MM.1S (cell line): ENCODE measurements at regions not wholly inside any gene's neighbourhood (a gene's known extent, or its start where the extent isn't known, plus 50 kb on each side); places are given as distances from the start of the nearest gene placed in this dataset.

Experiments used
- DNase-seq: peaks from one replicate; pipeline ENCODE4 v3.0.0-alpha.2; 2015
- H2AFZ ChIP-seq: fragments of 300-600 bp; sonication (generic); 2 replicates; pipeline ENCODE4 v1.6.0; 2016; ENCODE audit warnings: antibody characterized with exemption, low read length
- H3F3A ChIP-seq: fragments of 300-600 bp; sonication (generic); 2 replicates; pipeline ENCODE4 v1.6.1; 2016; ENCODE audit warnings: mild to moderate bottlenecking, antibody characterized with exemption, low read length, moderate library complexity, mixed read lengths; ENCODE audit not compliant: insufficient read depth
- H3K27ac ChIP-seq: fragments of 300-600 bp; sonication (generic); 2 replicates; pipeline ENCODE4 v1.5.1; 2016; ENCODE audit warnings: mild to moderate bottlenecking, low read length
- H3K27me3 ChIP-seq: fragments of 300-600 bp; sonication (generic); replicated peaks from 2 replicates; pipeline ENCODE4 v1.6.0; 2016; ENCODE audit warnings: low read length; ENCODE audit not compliant: insufficient read depth
- H3K36me3 ChIP-seq: fragments of 300-600 bp; sonication (generic); replicated peaks from 2 replicates; pipeline ENCODE4 v1.6.1; 2016; ENCODE audit warnings: mild to moderate bottlenecking, low read length, mixed read lengths; ENCODE audit not compliant: insufficient read depth
- H3K4me1 ChIP-seq: fragments of 300-600 bp; sonication (generic); 2 replicates; pipeline ENCODE4 v1.6.1; 2016; ENCODE audit warnings: low read length, mixed read lengths
- H3K4me2 ChIP-seq: fragments of 300-600 bp; sonication (generic); 2 replicates; pipeline ENCODE4 v1.6.0; 2016; ENCODE audit warnings: low read depth, low read length
- H3K4me3 ChIP-seq: fragments of 300-600 bp; sonication (generic); 2 replicates; pipeline ENCODE4 v1.5.1; 2016; ENCODE audit warnings: low read length, mixed read lengths
- H3K79me2 ChIP-seq: fragments of 300-600 bp; sonication (generic); 2 replicates; pipeline ENCODE4 v1.6.1; 2016; ENCODE audit warnings: mixed run types, low read length, mixed read lengths
- H3K9ac ChIP-seq: fragments of 300-600 bp; sonication (generic); 2 replicates; pipeline ENCODE4 v1.6.1; 2016; ENCODE audit warnings: low read length, mixed read lengths
- H3K9me2 ChIP-seq: fragments of 300-600 bp; sonication (generic); replicated peaks from 2 replicates; pipeline ENCODE4 v1.6.1; 2016; ENCODE audit warnings: mild to moderate bottlenecking, low read length, mixed read lengths; ENCODE audit not compliant: insufficient read depth
- H3K9me3 ChIP-seq: fragments of 300-600 bp; sonication (generic); replicated peaks from 2 replicates; pipeline ENCODE4 v1.6.1; 2016; ENCODE audit warnings: mild to moderate bottlenecking, low read length, mixed read lengths; ENCODE audit not compliant: insufficient read depth
- H4K20me1 ChIP-seq: fragments of 300-600 bp; sonication (generic); 2 replicates; pipeline ENCODE4 v1.6.1; 2016; ENCODE audit warnings: mild to moderate bottlenecking, low read length, moderate library complexity, mixed read lengths; ENCODE audit not compliant: insufficient read depth
- EZH2 ChIP-seq: fragments of 300-600 bp; sonication (generic); optimal IDR thresholded peaks from 2 replicates; pipeline ENCODE3; 2017; ENCODE audit warnings: low read depth, mild to moderate bottlenecking, antibody characterized with exemption, low read length, mixed read lengths
- EZH2phosphoT487 ChIP-seq: fragments of 300-600 bp; sonication (generic); IDR thresholded peaks from 2 replicates; pipeline ENCODE4 v1.6.1; 2018; ENCODE audit warnings: antibody characterized with exemption, low read length
- TF ChIP-seq, protein P1 (sequence below): fragments of 300-600 bp; sonication (generic); IDR thresholded peaks from 2 replicates; pipeline ENCODE4 v1.5.1; 2016; ENCODE audit warnings: antibody characterized with exemption, low read length, mixed read lengths

DNA sequence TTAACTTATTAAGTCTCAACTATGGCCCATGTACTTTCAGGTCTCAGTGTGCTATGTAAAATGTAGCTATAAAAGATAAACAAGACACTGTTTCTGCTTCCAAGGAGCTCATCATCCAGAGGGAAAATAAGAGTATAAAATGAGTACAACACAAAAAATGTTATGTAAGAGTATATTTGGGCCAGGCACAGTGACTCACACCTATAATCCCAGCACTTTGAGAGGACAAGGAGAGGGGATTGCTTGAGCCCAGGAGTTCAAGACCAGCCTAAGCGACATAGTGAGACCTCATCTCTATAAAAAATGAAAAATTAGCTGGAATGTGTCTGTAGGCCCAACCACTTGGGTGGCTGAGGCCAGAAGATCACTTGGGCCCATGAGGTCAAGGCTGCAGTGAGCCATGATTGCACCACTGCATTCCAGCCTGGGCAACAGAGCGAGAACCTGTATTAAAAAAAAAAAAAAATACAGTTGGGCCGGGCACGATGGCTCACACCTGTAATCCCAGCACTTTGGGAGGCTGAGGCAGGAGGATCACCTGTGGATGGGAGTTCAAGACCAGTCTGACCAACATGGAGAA, 124.0 kb downstream of the EDN1 start:
- Histone ChIP-seq H3K79me2 (no peaks in the 10 kb centered on the region), H3K9me3 (no peaks in the 10 kb centered on the region), H3K36me3 (no peaks in the 10 kb centered on the region), H3K9ac (no peak overlapping the region), H2AFZ (no peak overlapping the region), H3K4me2 (no peak overlapping the region), H4K20me1 (no peaks in the 10 kb centered on the region), H3K4me3 (no peak overlapping the region), H3K27ac (no peak overlapping the region), H3K9me2 (no peaks in the 10 kb centered on the region), H3F3A (no peaks in the 10 kb centered on the region), H3K4me1 (no peaks in the 10 kb centered on the region), H3K27me3 (no peaks in the 10 kb centered on the region)
- TF ChIP-seq, protein P1, sequence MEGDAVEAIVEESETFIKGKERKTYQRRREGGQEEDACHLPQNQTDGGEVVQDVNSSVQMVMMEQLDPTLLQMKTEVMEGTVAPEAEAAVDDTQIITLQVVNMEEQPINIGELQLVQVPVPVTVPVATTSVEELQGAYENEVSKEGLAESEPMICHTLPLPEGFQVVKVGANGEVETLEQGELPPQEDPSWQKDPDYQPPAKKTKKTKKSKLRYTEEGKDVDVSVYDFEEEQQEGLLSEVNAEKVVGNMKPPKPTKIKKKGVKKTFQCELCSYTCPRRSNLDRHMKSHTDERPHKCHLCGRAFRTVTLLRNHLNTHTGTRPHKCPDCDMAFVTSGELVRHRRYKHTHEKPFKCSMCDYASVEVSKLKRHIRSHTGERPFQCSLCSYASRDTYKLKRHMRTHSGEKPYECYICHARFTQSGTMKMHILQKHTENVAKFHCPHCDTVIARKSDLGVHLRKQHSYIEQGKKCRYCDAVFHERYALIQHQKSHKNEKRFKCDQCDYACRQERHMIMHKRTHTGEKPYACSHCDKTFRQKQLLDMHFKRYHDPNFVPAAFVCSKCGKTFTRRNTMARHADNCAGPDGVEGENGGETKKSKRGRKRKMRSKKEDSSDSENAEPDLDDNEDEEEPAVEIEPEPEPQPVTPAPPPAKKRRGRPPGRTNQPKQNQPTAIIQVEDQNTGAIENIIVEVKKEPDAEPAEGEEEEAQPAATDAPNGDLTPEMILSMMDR = no peak
- TF ChIP-seq EZH2 (no peak), EZH2phosphoT487 (no peak)
- DNase-seq = no peak

DNA sequence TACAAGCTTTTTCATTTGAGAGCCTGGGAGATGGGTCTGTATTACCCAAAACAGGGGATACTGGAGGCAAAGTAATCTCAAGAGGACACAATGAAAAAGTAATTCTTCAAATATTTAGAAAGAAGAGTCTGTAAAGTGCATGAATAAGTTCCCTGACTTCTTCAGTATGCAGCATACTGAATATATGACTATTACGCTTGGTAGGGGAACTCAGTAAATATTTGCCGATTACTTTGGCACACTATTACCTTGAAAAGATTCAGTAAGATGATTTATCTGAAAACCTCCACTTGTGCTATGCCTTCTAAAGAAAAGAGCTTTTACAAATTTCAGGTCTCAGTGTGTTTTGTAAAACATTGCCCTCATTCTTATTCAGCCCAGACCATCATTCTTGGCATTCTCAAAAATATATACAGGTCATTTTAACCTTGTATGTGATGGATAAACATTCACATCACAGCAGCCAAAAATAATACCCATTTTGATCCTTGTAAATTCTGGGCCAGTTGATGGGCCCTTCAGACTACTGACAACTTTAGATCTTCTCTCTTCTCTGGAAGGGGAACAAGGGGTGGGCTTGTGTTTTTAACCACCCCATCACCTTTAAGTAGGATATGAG, 125.9 kb downstream of the EDN1 start:
- Histone ChIP-seq H3K4me2 (no peak overlapping the region), H3K79me2 (no peaks in the 10 kb centered on the region), H3K9ac (no peak overlapping the region), H3K4me3 (no peak overlapping the region), H3K27ac (no peak overlapping the region), H2AFZ (no peak overlapping the region), H3F3A (no peaks in the 10 kb centered on the region), H4K20me1 (no peaks in the 10 kb centered on the region), H3K4me1 (no peaks in the 10 kb centered on the region), H3K27me3 (no peaks in the 10 kb centered on the region), H3K9me2 (no peaks in the 10 kb centered on the region), H3K9me3 (no peaks in the 10 kb centered on the region), H3K36me3 (no peaks in the 10 kb centered on the region)
- TF ChIP-seq EZH2 (no peak), EZH2phosphoT487 (no peak)
- TF ChIP-seq, protein P1 = no peak
- no peak for DNase-seq

DNA sequence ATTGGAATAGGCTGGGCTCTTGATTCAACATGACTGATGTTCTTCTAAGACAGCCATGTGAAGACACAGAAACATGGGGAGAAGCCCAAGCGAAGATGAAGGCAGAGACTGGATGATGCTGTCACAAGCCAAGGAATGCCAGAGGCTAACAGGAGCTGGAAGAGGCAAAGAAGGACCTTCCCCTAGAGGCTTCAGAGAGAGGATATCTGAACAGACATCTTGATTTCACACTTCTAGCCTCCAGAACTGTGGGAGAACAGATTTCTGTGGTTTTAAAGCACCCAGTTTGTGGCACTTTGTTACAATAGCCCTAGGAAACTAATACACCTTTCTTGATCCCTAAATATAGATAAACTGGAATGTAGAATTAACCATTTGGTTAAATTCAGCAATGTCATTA, 127.0 kb downstream of the EDN1 start:
- DNase-seq = no peak
- Histone ChIP-seq H3K27ac (no peak overlapping the region), H3K4me3 (no peak overlapping the region), H3K4me2 (no peak overlapping the region), H3K9me3 (no peaks in the 10 kb centered on the region), H3K79me2 (no peaks in the 10 kb centered on the region), H3K9ac (no peak overlapping the region), H2AFZ (no peak overlapping the region), H4K20me1 (no peaks in the 10 kb centered on the region), H3K4me1 (no peaks in the 10 kb centered on the region), H3F3A (no peaks in the 10 kb centered on the region), H3K27me3 (no peaks in the 10 kb centered on the region), H3K9me2 (no peaks in the 10 kb centered on the region), H3K36me3 (no peaks in the 10 kb centered on the region)
- TF ChIP-seq, protein P1 = no peak
- no peak for TF ChIP-seq EZH2phosphoT487
- no peak for TF ChIP-seq EZH2
